Suprapubic skin (tissue), 3 donors: ENCODE measurements at regions not wholly inside any gene's neighbourhood (a gene's known extent, or its start where the extent isn't known, plus 50 kb on each side); places are given as distances from the start of the nearest gene placed in this dataset.

Experiments
- CTCF ChIP-seq, 2 donors: fragments of 200-600 bp in 1 of 2; fragments of 450-650 bp in 1 of 2; sonication (generic) in 1 of 2; IDR thresholded peaks; one replicate each; pipeline ENCODE4 v1.5.1; 2016 to 2019; ENCODE audit warnings: antibody characterized with exemption in 2 of 2, mild to moderate bottlenecking in 1 of 2, moderate library complexity in 1 of 2
- POLR2AphosphoS5 ChIP-seq, 3 donors: sonication (generic); formaldehyde crosslinking; IDR thresholded peaks; one replicate each; pipeline ENCODE4 v1.6.1; 2017; ENCODE audit warnings: antibody characterized with exemption in 3 of 3

- TF ChIP-seq POLR2AphosphoS5 (IDR thresholded peaks at IDR 0.05), result no peak
- TF ChIP-seq CTCF (IDR thresholded peaks at IDR 0.05), result no peak
Measured at GRCh38 chr5:167140548-167141291, 1150.7 kb upstream of the WWC1 start.
